Lung (tissue), 11 donors: ENCODE measurements at regions not wholly inside any gene's neighbourhood (a gene's known extent, or its start where the extent isn't known, plus 50 kb on each side); places are given as distances from the start of the nearest gene placed in this dataset.
A peak's percentile ranks its signal among the peaks of the same experiment; 100 is the strongest.

Experiments used
- ATAC-seq: fragments of 200-7000 bp; cut with Tn5 transposase; one replicate; pipeline ENCODE4 v1.9.1; 2020; ENCODE audit warnings: moderate number of reproducible peaks; ENCODE audit not compliant: insufficient read depth, low FRiP score
- DNase-seq, 3 donors: peaks; one replicate each; pipeline ENCODE4 v3.0.0-alpha.2; 2013 to 2017
- H3K27ac ChIP-seq, 2 donors: one replicate each; pipeline ENCODE4 v1.5.1; 2013; ENCODE audit warnings: mild to moderate bottlenecking in 2 of 2, moderate library complexity in 2 of 2, control low read depth in 1 of 2, inconsistent platforms in 1 of 2, low read depth in 1 of 2, low read length in 1 of 2
- H3K27me3 ChIP-seq, 3 donors: one replicate each; pipeline ENCODE4 v1.5.1; 2013; ENCODE audit warnings: low read length in 2 of 3; ENCODE audit not compliant: control insufficient read depth in 3 of 3, insufficient read depth in 3 of 3
- H3K36me3 ChIP-seq, 4 donors: one replicate each; pipeline ENCODE4 v1.5.1; 2013; ENCODE audit warnings: low read length in 4 of 4, mild to moderate bottlenecking in 1 of 4, moderate library complexity in 1 of 4; ENCODE audit not compliant: control insufficient read depth in 4 of 4, insufficient read depth in 4 of 4
- H3K4me1 ChIP-seq, 5 donors: one replicate each; pipeline ENCODE4 v1.5.1; 2013; ENCODE audit warnings: low read length in 5 of 5, mild to moderate bottlenecking in 2 of 5, moderate library complexity in 1 of 5; ENCODE audit not compliant: control insufficient read depth in 5 of 5, insufficient read depth in 5 of 5
- H3K4me3 ChIP-seq: one replicate; pipeline ENCODE4 v1.5.1; 2013; ENCODE audit warnings: mild to moderate bottlenecking, control low read depth, moderate library complexity
- H3K9ac ChIP-seq, 2 donors: one replicate each; pipeline ENCODE4 v1.5.1; 2013; ENCODE audit warnings: low read length in 2 of 2, control low read depth in 1 of 2; ENCODE audit not compliant: insufficient read depth in 1 of 2
- H3K9me3 ChIP-seq, 4 donors: one replicate each; pipeline ENCODE4 v1.5.1; 2013; ENCODE audit warnings: low read length in 3 of 4, mild to moderate bottlenecking in 1 of 4, moderate library complexity in 1 of 4; ENCODE audit not compliant: control insufficient read depth in 4 of 4, insufficient read depth in 3 of 4
- WGBS, 2 donors: extraction: QIAGEN DNeasy Blood & Tissue Kit; methylation state at CpG; one replicate each; pipeline ENCODE4 v1.1.7; 2013; 5-methylcytosine and 5-hydroxymethylcytosine counted together
- TF ChIP-seq, protein P1 (sequence below): IDR thresholded peaks from 2 replicates; pipeline ENCODE4 v1.5.1; 2012; ENCODE audit warnings: mild to moderate bottlenecking; ENCODE audit errors: control extremely low read depth, extremely low read depth
- donor health status: control.
- donor health status: control.
- donor health status: Bipolar disorder and iron deficiency.
- donor health status: healthy.
- donor health status: DM: yes; HTN: yes; CAD: no.

DNA sequence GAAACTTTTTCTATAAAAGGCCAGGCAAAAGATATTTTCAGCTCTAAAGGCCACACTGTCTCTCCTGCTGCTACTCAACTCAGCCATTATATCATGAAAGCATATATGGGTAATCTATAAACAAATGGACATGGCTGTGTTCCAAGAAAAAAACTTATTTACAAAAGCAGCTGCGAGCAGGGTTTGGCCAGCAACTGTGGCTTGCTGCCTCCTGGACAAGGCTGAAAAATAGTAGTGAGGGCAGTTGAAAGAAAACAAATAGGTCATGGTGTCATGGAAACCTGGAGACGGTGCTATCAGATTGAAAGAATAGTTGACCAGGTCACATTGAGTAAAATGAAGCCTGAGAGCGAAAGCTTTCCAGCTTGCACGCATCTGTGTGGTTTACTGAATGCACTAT is 89.2 kb upstream of the LRATD1 start:
- WGBS, 2 donors = 43 to 67% methylated on average over 4 of the region's 4 CpGs
- Histone ChIP-seq H3K27me3 (no peaks in the 10 kb centered on the region), H3K9me3 (peaks cover 0 to 2% (median 0%) of the 10 kb centered on the region in 4 donors), H3K36me3 (no peaks in the 10 kb centered on the region), H3K4me3 (no peak overlapping the region), H3K9ac (no peak overlapping the region), H3K4me1 (peaks cover 0 to 14% (median 0%) of the 10 kb centered on the region in 5 donors), H3K27ac (no peak overlapping the region)
- TF ChIP-seq, protein P1, sequence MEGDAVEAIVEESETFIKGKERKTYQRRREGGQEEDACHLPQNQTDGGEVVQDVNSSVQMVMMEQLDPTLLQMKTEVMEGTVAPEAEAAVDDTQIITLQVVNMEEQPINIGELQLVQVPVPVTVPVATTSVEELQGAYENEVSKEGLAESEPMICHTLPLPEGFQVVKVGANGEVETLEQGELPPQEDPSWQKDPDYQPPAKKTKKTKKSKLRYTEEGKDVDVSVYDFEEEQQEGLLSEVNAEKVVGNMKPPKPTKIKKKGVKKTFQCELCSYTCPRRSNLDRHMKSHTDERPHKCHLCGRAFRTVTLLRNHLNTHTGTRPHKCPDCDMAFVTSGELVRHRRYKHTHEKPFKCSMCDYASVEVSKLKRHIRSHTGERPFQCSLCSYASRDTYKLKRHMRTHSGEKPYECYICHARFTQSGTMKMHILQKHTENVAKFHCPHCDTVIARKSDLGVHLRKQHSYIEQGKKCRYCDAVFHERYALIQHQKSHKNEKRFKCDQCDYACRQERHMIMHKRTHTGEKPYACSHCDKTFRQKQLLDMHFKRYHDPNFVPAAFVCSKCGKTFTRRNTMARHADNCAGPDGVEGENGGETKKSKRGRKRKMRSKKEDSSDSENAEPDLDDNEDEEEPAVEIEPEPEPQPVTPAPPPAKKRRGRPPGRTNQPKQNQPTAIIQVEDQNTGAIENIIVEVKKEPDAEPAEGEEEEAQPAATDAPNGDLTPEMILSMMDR = no peak
- ATAC-seq = no peak
- DNase-seq = peak; percentile 53 to 90 (median 83)

DNA sequence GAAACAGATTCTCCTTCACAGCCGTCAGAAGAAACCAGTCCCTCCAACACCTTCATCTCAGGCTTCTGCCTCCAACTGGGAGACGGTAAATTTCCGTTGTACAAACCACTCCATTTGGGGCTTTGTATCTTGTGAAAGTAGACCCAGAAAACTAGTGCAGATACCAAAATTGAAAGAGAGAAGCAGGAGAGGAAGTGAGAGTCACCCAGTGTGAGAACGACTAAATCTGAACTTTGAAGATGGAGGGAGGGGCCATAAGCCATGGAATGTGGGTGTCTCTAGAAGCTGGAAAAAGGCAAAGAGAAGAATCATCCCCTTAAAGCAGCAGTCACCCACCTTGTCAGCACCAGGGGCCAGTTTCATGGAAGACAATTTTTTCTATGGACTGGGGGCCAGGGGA is 88.3 kb upstream of the LRATD1 start:
- Histone ChIP-seq H3K9me3 (peaks cover 0 to 2% (median 0%) of the 10 kb centered on the region in 4 donors), H3K27ac (no peak overlapping the region), H3K9ac (no peak overlapping the region), H3K4me3 (no peak overlapping the region), H3K36me3 (no peaks in the 10 kb centered on the region), H3K4me1 (peaks cover 0 to 14% (median 0%) of the 10 kb centered on the region in 5 donors), H3K27me3 (no peaks in the 10 kb centered on the region)
- ATAC-seq (no peak), DNase-seq (no peak)
- WGBS, 2 donors = 59 to 82% methylated on average over 4 of the region's 4 CpGs
- TF ChIP-seq, protein P1 = no peak

DNA sequence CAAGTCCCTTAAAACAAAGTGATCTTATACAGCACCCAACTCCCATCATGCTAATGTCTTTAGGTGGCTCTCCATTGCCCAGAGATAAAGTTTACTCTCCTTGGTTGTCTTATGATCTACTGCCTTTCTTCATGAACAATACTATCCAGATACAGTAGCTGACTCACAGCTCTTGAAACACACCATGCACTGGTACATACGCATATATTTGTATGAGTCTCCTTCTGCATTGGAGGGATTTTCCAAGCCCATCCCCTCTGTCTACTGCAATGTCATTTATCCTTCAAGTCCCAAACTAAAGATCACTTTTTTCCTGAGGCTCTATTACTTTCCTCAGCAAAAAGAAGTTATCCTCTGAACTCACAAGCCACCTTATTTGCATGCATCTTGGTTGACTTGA is 84.7 kb upstream of the LRATD1 start:
- peaks cover 0 to 2% (median under 1%) of the 10 kb centered on the region in 4 donors for H3K9me3 ChIP-seq
- peaks cover 0 to 10% (median 0%) of the 10 kb centered on the region in 5 donors for H3K4me1 ChIP-seq
- no peak overlapping the region for H3K4me3 ChIP-seq
- no peak overlapping the region for H3K27ac ChIP-seq
- H3K36me3 ChIP-seq = no peaks in the 10 kb centered on the region
- ATAC-seq (no peak), DNase-seq (no peak)
- TF ChIP-seq, protein P1 = no peak
- no peaks in the 10 kb centered on the region for H3K27me3 ChIP-seq
- no peak overlapping the region for H3K9ac ChIP-seq
- 97% methylated on average over 1 of the region's 1 CpG for WGBS, 2 donors

DNA sequence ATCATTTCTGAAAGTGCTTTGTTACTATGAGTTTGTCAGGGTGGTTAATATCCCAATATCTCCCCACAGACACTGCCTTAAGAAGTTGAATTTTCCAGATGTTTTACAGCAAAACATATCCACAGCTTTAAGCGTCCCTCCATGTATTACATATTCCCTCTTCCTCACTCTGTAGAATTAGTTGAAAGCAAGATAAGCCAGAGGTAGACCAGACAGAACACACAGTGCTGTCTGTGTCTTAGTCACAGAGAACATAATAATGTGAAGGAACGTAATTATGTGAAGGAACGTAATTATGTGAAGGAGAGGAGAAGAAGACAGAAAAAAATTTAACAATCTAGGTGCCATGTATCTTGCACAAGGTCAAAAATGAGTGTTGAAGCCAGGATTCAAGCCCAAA is 81.9 kb upstream of the LRATD1 start:
- TF ChIP-seq, protein P1 = no peak
- Histone ChIP-seq H3K27ac (no peak overlapping the region), H3K27me3 (no peaks in the 10 kb centered on the region), H3K4me1 (no peaks in the 10 kb centered on the region), H3K9me3 (peaks cover 0 to 2% (median 0%) of the 10 kb centered on the region in 4 donors), H3K36me3 (no peaks in the 10 kb centered on the region), H3K4me3 (no peak overlapping the region), H3K9ac (no peak overlapping the region)
- DNase-seq = no peak
- WGBS, 2 donors = 80 to 92% methylated on average over 3 of the region's 3 CpGs
- no peak for ATAC-seq
